H1 (cell line): ENCODE measurements at regions not wholly inside any gene's neighbourhood (a gene's known extent, or its start where the extent isn't known, plus 50 kb on each side); places are given as distances from the start of the nearest gene placed in this dataset.

Experiments
- BCL11A ChIP-seq, 2 experiments: IDR thresholded peaks; one replicate each; pipeline ENCODE4 v1.6.1; 2011; ENCODE audit warnings: low read depth in 2 of 2, low read length in 2 of 2, mild to moderate bottlenecking in 2 of 2
- CTCF ChIP-seq, 3 experiments: IDR thresholded peaks; 1 replicate in 2 of 3; 2 replicates in 1 of 3; pipeline versions ENCODE4 v1.5.1 to v1.6.1; 2011; ENCODE audit warnings: low read length in 3 of 3, mild to moderate bottlenecking in 3 of 3, inconsistent platforms in 2 of 3, low read depth in 1 of 3, moderate library complexity in 1 of 3; ENCODE audit not compliant: insufficient read depth in 1 of 3; ENCODE audit errors: control extremely low read depth in 1 of 3
- PHF8 ChIP-seq: fragments of 200-600 bp; sonication (generic); conservative IDR thresholded peaks from 2 replicates; pipeline ENCODE4 v1.7.1; 2012; ENCODE audit warnings: low read depth, mild to moderate bottlenecking, inconsistent platforms, low read length, moderate library complexity
- RAD21 ChIP-seq, 2 experiments: IDR thresholded peaks in 1 of 2; conservative IDR thresholded peaks in 1 of 2; 2 replicates each; pipeline ENCODE4 v1.6.1; 2011; ENCODE audit warnings: low read depth in 2 of 2, low read length in 2 of 2, improper control_type of control experiment in 1 of 2, inconsistent platforms in 1 of 2, mild to moderate bottlenecking in 1 of 2, moderate library complexity in 1 of 2
- RXRA ChIP-seq: IDR thresholded peaks from 2 replicates; pipeline ENCODE4 v1.6.1; 2011; ENCODE audit warnings: low read depth, mild to moderate bottlenecking, low read length, moderate library complexity; ENCODE audit not compliant: insufficient read depth
- USF2 ChIP-seq: IDR thresholded peaks from 2 replicates; pipeline ENCODE4 v1.6.1; 2011; ENCODE audit warnings: low read length, improper control_type of control experiment

DNA sequence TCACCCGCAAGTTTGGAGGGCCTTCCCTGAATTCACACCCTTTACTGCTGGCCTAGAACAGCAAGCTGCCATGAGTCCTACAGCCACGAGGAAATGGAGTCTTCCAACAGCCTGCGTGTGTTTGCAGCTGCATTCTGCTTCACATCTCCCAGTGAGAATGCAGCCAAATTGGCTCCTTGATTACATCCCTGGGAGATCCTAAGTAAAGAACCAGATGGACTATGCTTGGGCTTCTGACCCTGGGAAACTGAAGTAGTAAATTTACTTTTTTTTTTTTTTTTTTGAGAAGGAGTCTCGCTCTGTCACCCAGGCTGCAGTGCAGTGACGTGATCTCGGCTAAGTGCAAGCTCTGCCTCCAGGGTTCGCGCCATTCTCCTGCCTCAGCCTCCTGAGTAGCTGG lies 617.0 kb upstream of the CDH18 start (continued):
- TF ChIP-seq BCL11A (IDR thresholded peaks at IDR 0.05; ENCODE audit: low read depth in 2 of 2, low read length in 2 of 2): no peak
- TF ChIP-seq CTCF (IDR thresholded peaks at IDR 0.05; ENCODE audit: control extremely low read depth in 1 of 3, insufficient read depth in 1 of 3, low read depth in 1 of 3, low read length in 3 of 3): no peak
- no peak for TF ChIP-seq RXRA
- TF ChIP-seq USF2: no peak
- no peak for TF ChIP-seq RAD21 (IDR thresholded peaks at IDR 0.05 in 1 of 2, conservative IDR thresholded peaks at IDR 0.05 in 1 of 2; ENCODE audit: low read depth in 2 of 2, low read length in 2 of 2)
- no peak for TF ChIP-seq PHF8
- TF ChIP-seq, all 59 proteins: peak for 0
